Mammary epithelial cell (primary cell): ENCODE measurements at regions not wholly inside any gene's neighbourhood (a gene's known extent, or its start where the extent isn't known, plus 50 kb on each side); places are given as distances from the start of the nearest gene placed in this dataset.

Source experiments
- CTCF ChIP-seq, 2 donors: IDR thresholded peaks in 1 of 2; conservative IDR thresholded peaks in 1 of 2; 2 replicates each; pipeline ENCODE4 v1.5.1; 2011 to 2012; ENCODE audit warnings: inconsistent platforms in 2 of 2, low read length in 2 of 2, mild to moderate bottlenecking in 2 of 2, control low read depth in 1 of 2, low read depth in 1 of 2; ENCODE audit not compliant: insufficient read depth in 1 of 2; ENCODE audit errors: extremely low read depth in 1 of 2
- EZH2 ChIP-seq: IDR thresholded peaks from 2 replicates; pipeline ENCODE4 v1.6.1; 2012; ENCODE audit warnings: low read length, inconsistent platforms, borderline replicate concordance

- TF ChIP-seq CTCF (conservative IDR thresholded peaks at IDR 0.05 in 1 of 2, IDR thresholded peaks at IDR 0.05 in 1 of 2; ENCODE audit: extremely low read depth in 1 of 2, insufficient read depth in 1 of 2, low read depth in 1 of 2, low read length in 2 of 2), result no peak
- TF ChIP-seq EZH2, result no peak
These were observed 84.3 kb upstream of the ROPN1 start for GRCh38 chr3:124076235-124076634.
